Mesendoderm (in vitro differentiated cells): ENCODE measurements at regions not wholly inside any gene's neighbourhood (a gene's known extent, or its start where the extent isn't known, plus 50 kb on each side); places are given as distances from the start of the nearest gene placed in this dataset.

Experiments used
- DNase-seq: peaks from one replicate; pipeline ENCODE4 v3.0.0; 2013
- H2AK5ac ChIP-seq: 2 replicates; pipeline ENCODE4 v1.6.1; 2013; ENCODE audit warnings: low read length, inconsistent platforms
- H2BK120ac ChIP-seq: 2 replicates; pipeline ENCODE4 v1.6.1; 2013; ENCODE audit warnings: low read depth, mild to moderate bottlenecking, low read length, moderate library complexity, mixed read lengths
- H2BK15ac ChIP-seq: replicated peaks from 2 replicates; pipeline ENCODE4 v1.6.1; 2013; ENCODE audit warnings: low read depth, mild to moderate bottlenecking, moderate library complexity
- H2BK5ac ChIP-seq: 2 replicates; pipeline ENCODE4 v1.6.1; 2013; ENCODE audit warnings: low read length, inconsistent platforms
- H3K18ac ChIP-seq: 2 replicates; pipeline ENCODE4 v1.6.1; 2013; ENCODE audit warnings: mild to moderate bottlenecking, low read length, mixed read lengths
- H3K23ac ChIP-seq: one replicate; pipeline ENCODE4 v1.6.1; 2013; ENCODE audit warnings: low read length
- H3K27ac ChIP-seq: 2 replicates; pipeline ENCODE4 v1.5.1; 2013; ENCODE audit warnings: low read depth, mild to moderate bottlenecking, inconsistent platforms, low read length, moderate library complexity
- H3K27me3 ChIP-seq: 2 replicates; pipeline ENCODE4 v1.6.1; 2013; ENCODE audit warnings: low read length, control low read depth, mild to moderate bottlenecking, inconsistent platforms; ENCODE audit not compliant: insufficient read depth, poor library complexity
- H3K36me3 ChIP-seq: 2 replicates; pipeline ENCODE4 v1.6.1; 2013; ENCODE audit warnings: low read length, inconsistent platforms; ENCODE audit not compliant: control insufficient read depth, insufficient read depth
- H3K4ac ChIP-seq: one replicate; pipeline ENCODE4 v1.6.1; 2013; ENCODE audit warnings: low read depth, mild to moderate bottlenecking, low read length, moderate library complexity
- H3K4me1 ChIP-seq: 2 replicates; pipeline ENCODE4 v1.6.1; 2013; ENCODE audit warnings: low read depth, low read length, inconsistent platforms; ENCODE audit not compliant: control insufficient read depth
- H3K4me2 ChIP-seq: 2 replicates; pipeline ENCODE4 v1.6.1; 2013; ENCODE audit warnings: low read length
- H3K4me3 ChIP-seq: 2 replicates; pipeline ENCODE4 v1.5.1; 2013; ENCODE audit warnings: mild to moderate bottlenecking, low read length
- H3K56ac ChIP-seq: one replicate; pipeline ENCODE4 v1.6.1; 2013; ENCODE audit warnings: low read length
- H3K79me1 ChIP-seq: 2 replicates; pipeline ENCODE4 v1.6.1; 2013; ENCODE audit warnings: low read length, inconsistent platforms
- H3K79me2 ChIP-seq: 2 replicates; pipeline ENCODE4 v1.6.1; 2013; ENCODE audit warnings: mild to moderate bottlenecking, low read length; ENCODE audit not compliant: control insufficient read depth, insufficient read depth
- H3K9ac ChIP-seq: 2 replicates; pipeline ENCODE4 v1.6.1; 2013; ENCODE audit warnings: low read length, inconsistent platforms
- H4K5ac ChIP-seq: one replicate; pipeline ENCODE4 v1.6.1; 2013; ENCODE audit warnings: low read length
- H4K8ac ChIP-seq: one replicate; pipeline ENCODE4 v1.6.1; 2013; ENCODE audit warnings: low read depth, mild to moderate bottlenecking, control low read depth, low read length, moderate library complexity
- WGBS: extraction: QIAGEN DNeasy Blood & Tissue Kit; methylation state at CpG from one replicate; pipeline ENCODE4 v1.1.7; 2013; ENCODE audit warnings: low lambda C conversion rate, missing lambda C conversion rate; ENCODE audit not compliant: insufficient coverage; ENCODE audit errors: extremely low coverage; 5-methylcytosine and 5-hydroxymethylcytosine counted together

GRCh38 chr4:12852338-12853307 is 631.5 kb downstream of the RAB28 start:
- Histone ChIP-seq H3K79me2 (no peaks in the 10 kb centered on the region), H3K79me1 (no peaks in the 10 kb centered on the region), H3K4ac (no peak overlapping the region), H3K23ac (no peak overlapping the region), H4K8ac (no peak overlapping the region), H3K18ac (peak overlapping the region; percentile 9), H2AK5ac (no peak overlapping the region), H2BK5ac (no peak overlapping the region), H2BK15ac (no peak overlapping the region), H3K27ac (no peak overlapping the region), H3K36me3 (no peaks in the 10 kb centered on the region), H3K4me2 (no peak overlapping the region), H3K56ac (no peak overlapping the region), H3K4me1 (no peaks in the 10 kb centered on the region), H2BK120ac (no peak overlapping the region), H4K5ac (no peak overlapping the region), H3K4me3 (no peak overlapping the region), H3K9ac (no peak overlapping the region), H3K27me3 (no peaks in the 10 kb centered on the region)
- peak; percentile 89 for DNase-seq
- no CpG with 5 or more reads among the region's 8 CpGs for WGBS

DNA sequence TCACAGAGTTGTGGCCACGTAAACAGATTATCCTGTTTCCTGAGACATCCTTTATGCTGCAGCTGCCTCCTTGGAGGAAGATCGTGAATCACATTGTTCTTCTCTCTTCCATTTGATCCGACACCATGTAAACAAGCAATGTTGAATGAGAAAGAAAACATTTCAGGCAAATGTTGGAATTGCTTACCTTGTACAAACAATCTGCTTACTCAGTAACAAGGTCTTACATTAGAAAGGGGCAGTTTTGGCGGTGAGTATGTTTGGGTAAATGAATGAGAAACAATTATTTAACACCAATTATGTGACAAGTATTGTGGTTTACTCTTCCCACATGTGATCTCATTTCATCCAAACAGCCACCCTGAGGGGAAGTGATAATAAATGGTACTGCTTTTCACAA is 637.8 kb downstream of the RAB28 start:
- Histone ChIP-seq H4K5ac (no peak overlapping the region), H4K8ac (no peak overlapping the region)
- no peak for DNase-seq

DNA sequence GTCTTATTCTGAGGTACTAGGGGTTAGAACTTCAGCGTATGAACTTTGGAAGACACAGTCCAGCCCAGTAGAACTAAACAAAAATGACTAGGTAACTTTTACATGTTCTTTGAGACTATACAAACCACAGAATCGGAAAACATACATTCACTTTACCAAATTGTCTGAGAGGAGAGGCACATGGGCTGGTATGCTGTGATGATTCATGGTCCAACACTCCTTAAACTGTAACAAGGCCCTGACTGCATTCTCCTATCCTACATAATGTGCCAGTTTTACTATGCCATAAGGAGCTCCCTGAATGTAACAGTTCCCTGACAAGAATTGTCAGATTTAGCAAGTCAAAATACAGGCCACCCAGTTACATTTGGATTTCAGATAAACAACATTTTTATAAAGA is 640.0 kb downstream of the RAB28 start:
- WGBS, result no CpG with 5 or more reads among the region's 2 CpGs
- no peaks in the 10 kb centered on the region for H3K79me2 ChIP-seq
- DNase-seq, result peak; percentile 14
- H4K8ac ChIP-seq, result no peak overlapping the region
- H2BK15ac ChIP-seq, result no peak overlapping the region
- H2AK5ac ChIP-seq, result no peak overlapping the region
- no peak overlapping the region for H3K4me3 ChIP-seq
- H3K18ac ChIP-seq, result no peak overlapping the region
- H3K4me1 ChIP-seq, result no peaks in the 10 kb centered on the region
- H3K4ac ChIP-seq, result no peak overlapping the region
- no peaks in the 10 kb centered on the region for H3K79me1 ChIP-seq
- no peaks in the 10 kb centered on the region for H3K36me3 ChIP-seq
- H3K23ac ChIP-seq, result no peak overlapping the region
- no peaks in the 10 kb centered on the region for H3K27me3 ChIP-seq
- no peak overlapping the region for H3K27ac ChIP-seq
- no peak overlapping the region for H3K9ac ChIP-seq
- H3K56ac ChIP-seq, result no peak overlapping the region
- no peak overlapping the region for H2BK5ac ChIP-seq
- H3K4me2 ChIP-seq, result no peak overlapping the region
- H4K5ac ChIP-seq, result no peak overlapping the region
- no peak overlapping the region for H2BK120ac ChIP-seq

More for the DNA sequence above, 637.8 kb downstream of the RAB28 start:
- no peak overlapping the region for H3K18ac ChIP-seq
- H3K27me3 ChIP-seq, result no peaks in the 10 kb centered on the region
- no peak overlapping the region for H3K4ac ChIP-seq
- no peak overlapping the region for H3K27ac ChIP-seq
- no CpG with 5 or more reads among the region's 4 CpGs for WGBS
- H2AK5ac ChIP-seq, result no peak overlapping the region
- H3K4me2 ChIP-seq, result no peak overlapping the region
- H3K23ac ChIP-seq, result no peak overlapping the region
- H3K36me3 ChIP-seq, result no peaks in the 10 kb centered on the region
- no peak overlapping the region for H3K4me3 ChIP-seq
- no peaks in the 10 kb centered on the region for H3K4me1 ChIP-seq
- no peaks in the 10 kb centered on the region for H3K79me1 ChIP-seq
- no peak overlapping the region for H3K56ac ChIP-seq
- H2BK5ac ChIP-seq, result no peak overlapping the region
- H2BK120ac ChIP-seq, result no peak overlapping the region
- H3K79me2 ChIP-seq, result no peaks in the 10 kb centered on the region
- H3K9ac ChIP-seq, result no peak overlapping the region
- no peak overlapping the region for H2BK15ac ChIP-seq

DNA sequence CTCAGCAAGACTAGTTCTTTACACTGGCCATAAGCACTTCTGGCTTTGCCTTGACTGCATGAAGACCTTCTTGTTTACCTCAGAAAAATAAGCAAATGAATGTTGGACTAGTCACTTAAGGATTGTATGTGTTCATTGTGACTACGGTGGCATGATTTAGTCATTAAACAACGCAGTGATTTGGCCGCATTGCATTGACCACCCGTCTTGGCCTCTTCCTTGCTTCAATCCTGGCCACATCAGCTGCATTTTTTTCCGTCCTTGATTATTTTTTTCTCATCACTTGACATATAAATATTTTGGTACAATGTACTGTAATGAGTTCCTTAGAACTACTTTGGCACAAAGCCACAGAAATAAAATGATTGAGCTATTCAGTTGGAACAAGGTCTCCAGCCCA is 656.2 kb downstream of the RAB28 start:
- Histone ChIP-seq H3K23ac (no peak overlapping the region), H3K4me2 (no peak overlapping the region), H2BK5ac (no peak overlapping the region), H3K27ac (no peak overlapping the region), H3K4me1 (no peaks in the 10 kb centered on the region), H3K79me2 (no peaks in the 10 kb centered on the region), H2AK5ac (no peak overlapping the region), H3K27me3 (no peaks in the 10 kb centered on the region), H3K56ac (no peak overlapping the region), H3K36me3 (no peaks in the 10 kb centered on the region), H3K9ac (no peak overlapping the region), H3K4ac (no peak overlapping the region), H3K79me1 (no peaks in the 10 kb centered on the region), H4K5ac (no peak overlapping the region), H4K8ac (no peak overlapping the region), H3K18ac (no peak overlapping the region), H2BK120ac (no peak overlapping the region), H2BK15ac (no peak overlapping the region), H3K4me3 (no peak overlapping the region)
- no peak for DNase-seq
- no CpG with 5 or more reads among the region's 5 CpGs for WGBS

GRCh38 chr4:12791536-12791935 is 692.6 kb downstream of the RAB28 start:
- no peaks in the 10 kb centered on the region for H3K27me3 ChIP-seq
- no peak overlapping the region for H2BK5ac ChIP-seq
- H3K27ac ChIP-seq, result no peak overlapping the region
- H3K79me2 ChIP-seq, result no peaks in the 10 kb centered on the region
- no peak overlapping the region for H3K4me3 ChIP-seq
- H3K18ac ChIP-seq, result no peak overlapping the region
- no peak overlapping the region for H3K56ac ChIP-seq
- no peaks in the 10 kb centered on the region for H3K4me1 ChIP-seq
- no peak overlapping the region for H2BK120ac ChIP-seq
- no peak overlapping the region for H3K9ac ChIP-seq
- H3K36me3 ChIP-seq, result no peaks in the 10 kb centered on the region
- WGBS, result no CpG with 5 or more reads among the region's 4 CpGs
- no peak overlapping the region for H4K5ac ChIP-seq
- H3K4me2 ChIP-seq, result no peak overlapping the region
- H3K4ac ChIP-seq, result no peak overlapping the region
- no peaks in the 10 kb centered on the region for H3K79me1 ChIP-seq
- H3K23ac ChIP-seq, result no peak overlapping the region
- DNase-seq, result no peak
- no peak overlapping the region for H2BK15ac ChIP-seq
- no peak overlapping the region for H2AK5ac ChIP-seq
- no peak overlapping the region for H4K8ac ChIP-seq
